22Rv1 (cell line): ENCODE measurements at regions not wholly inside any gene's neighbourhood (a gene's known extent, or its start where the extent isn't known, plus 50 kb on each side); places are given as distances from the start of the nearest gene placed in this dataset.

ENCODE experiments used
- ZFX ChIP-seq: fragments of 450-650 bp; IDR thresholded peaks from 2 replicates; pipeline ENCODE4 v1.6.1; 2017; ENCODE audit warnings: antibody characterized with exemption, borderline replicate concordance
- TF ChIP-seq, protein P1 (sequence below): fragments of 450-650 bp; IDR thresholded peaks from 2 replicates; pipeline ENCODE4 v1.5.1; 2017; ENCODE audit warnings: mild to moderate bottlenecking

DNA sequence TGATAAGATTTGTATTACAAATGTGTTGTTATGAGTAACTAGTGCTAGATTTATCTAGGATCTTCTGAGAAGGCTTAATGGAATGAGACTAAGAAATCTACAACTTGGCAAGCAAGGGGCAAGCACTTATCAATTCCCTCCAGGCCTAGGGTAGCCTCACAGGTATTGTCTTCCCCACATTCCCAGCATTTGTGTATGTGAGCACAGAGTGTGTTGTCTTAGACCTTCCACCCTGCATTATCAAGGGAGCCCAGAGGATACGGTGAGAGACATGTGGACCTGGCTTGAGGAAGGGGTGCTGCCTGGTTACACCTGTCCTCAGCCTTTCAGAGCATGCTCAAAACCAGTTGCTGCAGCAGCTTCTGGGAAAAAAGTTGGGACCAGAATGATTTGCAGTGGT lies 327.2 kb downstream of the MRPL39 start:
- TF ChIP-seq, protein P1, sequence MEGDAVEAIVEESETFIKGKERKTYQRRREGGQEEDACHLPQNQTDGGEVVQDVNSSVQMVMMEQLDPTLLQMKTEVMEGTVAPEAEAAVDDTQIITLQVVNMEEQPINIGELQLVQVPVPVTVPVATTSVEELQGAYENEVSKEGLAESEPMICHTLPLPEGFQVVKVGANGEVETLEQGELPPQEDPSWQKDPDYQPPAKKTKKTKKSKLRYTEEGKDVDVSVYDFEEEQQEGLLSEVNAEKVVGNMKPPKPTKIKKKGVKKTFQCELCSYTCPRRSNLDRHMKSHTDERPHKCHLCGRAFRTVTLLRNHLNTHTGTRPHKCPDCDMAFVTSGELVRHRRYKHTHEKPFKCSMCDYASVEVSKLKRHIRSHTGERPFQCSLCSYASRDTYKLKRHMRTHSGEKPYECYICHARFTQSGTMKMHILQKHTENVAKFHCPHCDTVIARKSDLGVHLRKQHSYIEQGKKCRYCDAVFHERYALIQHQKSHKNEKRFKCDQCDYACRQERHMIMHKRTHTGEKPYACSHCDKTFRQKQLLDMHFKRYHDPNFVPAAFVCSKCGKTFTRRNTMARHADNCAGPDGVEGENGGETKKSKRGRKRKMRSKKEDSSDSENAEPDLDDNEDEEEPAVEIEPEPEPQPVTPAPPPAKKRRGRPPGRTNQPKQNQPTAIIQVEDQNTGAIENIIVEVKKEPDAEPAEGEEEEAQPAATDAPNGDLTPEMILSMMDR = no peak
- TF ChIP-seq ZFX = no peak
